ENCODE measurements at regions not wholly inside any gene's neighbourhood (a gene's known extent, or its start where the extent isn't known, plus 50 kb on each side); places are given as distances from the start of the nearest gene placed in this dataset.

- no peak overlapping the region for H3K9ac ChIP-seq (ENCODE audit: low read depth, low read length)
- H2BK5ac ChIP-seq (ENCODE audit: low read depth, low read length, poor library complexity, severe bottlenecking) = no peak overlapping the region
- H3K79me1 ChIP-seq (ENCODE audit: low read depth in 1 of 2, low read length in 2 of 2) = peaks cover 12 to 60% of the 10 kb centered on the region in 2 experiments; a peak in 3 of 4 replicates
- peaks cover 70% of the 10 kb centered on the region for H3K36me3 ChIP-seq (ENCODE audit: control insufficient read depth, insufficient read depth, low read length)
- no peak overlapping the region for H3K23ac ChIP-seq (ENCODE audit: low read depth, low read length)
- no peak overlapping the region for H2AK9ac ChIP-seq (replicated peaks; ENCODE audit: low read depth, low read length, poor library complexity)
- no peak overlapping the region for H3K14ac ChIP-seq (replicated peaks; ENCODE audit: low read depth, low read length)
- H3K27me3 ChIP-seq (ENCODE audit: control insufficient read depth, insufficient read depth, low read length) = no peaks in the 10 kb centered on the region
- dilution Hi-C loops (cut with HindIII; ENCODE audit: low sequenced_read_pairs, unreplicated experiment) = no loop called here
- H2BK120ac ChIP-seq (ENCODE audit: low read depth, low read length) = no peak overlapping the region
- no TSS peak for BruUV-seq (replicated peaks)
- no peak overlapping the region for H2BK20ac ChIP-seq (ENCODE audit: low read depth, low read length)
- no peak overlapping the region for H2BK15ac ChIP-seq (ENCODE audit: low read depth, low read length)
- H3K4me3 ChIP-seq (ENCODE audit: insufficient read depth, low read depth, low read length) = no peak overlapping the region
- H4K8ac ChIP-seq (ENCODE audit: low read depth in 2 of 2, low read length in 2 of 2) = no peak overlapping the region
- TF ChIP-seq MAFK (IDR thresholded peaks at IDR 0.05; ENCODE audit: low read depth, low read length) = no peak
- TF ChIP-seq MAZ (IDR thresholded peaks at IDR 0.05; ENCODE audit: borderline replicate concordance, low read depth, low read length) = no peak
- TF ChIP-seq FOS (IDR thresholded peaks at IDR 0.05; ENCODE audit: low read depth, low read length) = no peak
- no peak for TF ChIP-seq CEBPB (IDR thresholded peaks at IDR 0.05; ENCODE audit: low read depth, low read length)
- TF ChIP-seq NFE2L2 (IDR thresholded peaks at IDR 0.05; ENCODE audit: low read depth, low read length) = no peak
- TF ChIP-seq ELK1 (IDR thresholded peaks at IDR 0.05; ENCODE audit: borderline replicate concordance, low read depth, low read length) = no peak
- H2AK5ac ChIP-seq (ENCODE audit: low read depth, low read length) = peak overlapping the region; percentile 37; the same call in 1 of the 2 replicates
- H3K18ac ChIP-seq (ENCODE audit: low read depth, low read length) = no peak overlapping the region
- no peaks in the 10 kb centered on the region for H3K9me3 ChIP-seq (ENCODE audit: control insufficient read depth, insufficient read depth, low read length)
- peaks cover 31% of the 10 kb centered on the region for H4K20me1 ChIP-seq (ENCODE audit: insufficient read depth, low read length)
- peaks cover 43% of the 10 kb centered on the region for H3K9me1 ChIP-seq (ENCODE audit: insufficient read depth, low read length)
- POLR2A ChIA-PET (ENCODE audit: unreplicated experiment) = no interaction called here
- H4K5ac ChIP-seq (ENCODE audit: low read depth, low read length) = no peak overlapping the region
- DNase-seq (no peak), ATAC-seq (ENCODE audit: low read depth) (no peak)
- intact Hi-C loops (cut with micrococcal nuclease) = no loop called here
- no peak overlapping the region for H2AFZ ChIP-seq (replicated peaks; ENCODE audit: low read length, poor library complexity)
- CTCF ChIA-PET = no interaction called here
- 87% methylated on average over 9 of the region's 19 CpGs; no CpG with 5 or more reads in 1 of the 2 experiments for WGBS, 2 experiments (ENCODE audit: extremely low coverage in 2 of 2, insufficient read length in 1 of 2)
- H3K27ac ChIP-seq (ENCODE audit: insufficient read depth, low read length) = no peak overlapping the region
- no peak overlapping the region for H4K91ac ChIP-seq (ENCODE audit: insufficient read depth, low read depth, low read length)
- H3K4me1 ChIP-seq (ENCODE audit: control insufficient read depth, insufficient read depth, low read length) = peaks cover 19% of the 10 kb centered on the region
- H3K56ac ChIP-seq (ENCODE audit: extremely low read depth, insufficient read depth, low read length) = no peak overlapping the region
- no peak overlapping the region for H3K4ac ChIP-seq (ENCODE audit: low read depth, low read length)
- in situ Hi-C loops (cut with MboI; ENCODE audit: low sequenced_read_pairs) = no loop called here
- no peak overlapping the region for H3K4me2 ChIP-seq (ENCODE audit: low read depth, low read length)
Measured at GRCh38 chr14:101060171-101060601, 156.7 kb upstream of the RTL1 start.
